Osteoblast (primary cell): ENCODE measurements at regions not wholly inside any gene's neighbourhood (a gene's known extent, or its start where the extent isn't known, plus 50 kb on each side); places are given as distances from the start of the nearest gene placed in this dataset.

ENCODE experiments used
- DNase-seq: peaks from one replicate; pipeline ENCODE4 v3.0.0; 2011; ENCODE audit warnings: low spot score, mixed read lengths; ENCODE audit not compliant: insufficient read length; ENCODE audit errors: missing footprints
- H2AFZ ChIP-seq: 2 replicates; pipeline ENCODE4 v1.6.0; 2011; ENCODE audit warnings: mild to moderate bottlenecking, low read length
- H3K27ac ChIP-seq: 2 replicates; pipeline ENCODE4 v1.5.1; 2011; ENCODE audit warnings: mild to moderate bottlenecking, low read depth, low read length, moderate library complexity
- H3K27me3 ChIP-seq: 2 replicates; pipeline ENCODE4 v1.6.0; 2012; ENCODE audit warnings: mild to moderate bottlenecking, control low read depth, inconsistent platforms, low read length, moderate library complexity; ENCODE audit not compliant: insufficient read depth
- H3K36me3 ChIP-seq: 2 replicates; pipeline ENCODE4 v1.5.1; 2011; ENCODE audit warnings: mild to moderate bottlenecking, low read length, control low read depth, moderate library complexity; ENCODE audit not compliant: insufficient read depth
- H3K4me1 ChIP-seq: 2 replicates; pipeline ENCODE4 v1.5.1; 2011; ENCODE audit warnings: mild to moderate bottlenecking, low read length, control low read depth, moderate library complexity; ENCODE audit not compliant: insufficient read depth
- H3K4me2 ChIP-seq: 2 replicates; pipeline ENCODE4 v1.6.0; 2011; ENCODE audit warnings: mild to moderate bottlenecking, low read length; ENCODE audit not compliant: insufficient read depth
- H3K4me3 ChIP-seq: fragments of 200-600 bp; sonication (generic); 3 replicates; pipeline ENCODE4 v1.5.1; 2012; ENCODE audit warnings: mild to moderate bottlenecking, low read length, inconsistent platforms; ENCODE audit not compliant: insufficient read depth
- H3K79me2 ChIP-seq: 2 replicates; pipeline ENCODE4 v1.6.0; 2012; ENCODE audit warnings: mild to moderate bottlenecking, low read length, control low read depth, inconsistent platforms; ENCODE audit not compliant: insufficient read depth
- H3K9me3 ChIP-seq: 2 replicates; pipeline ENCODE4 v1.5.1; 2011; ENCODE audit warnings: low read depth, low read length, control low read depth
- H4K20me1 ChIP-seq: 2 replicates; pipeline ENCODE4 v1.6.0; 2012; ENCODE audit warnings: mild to moderate bottlenecking, low read length, control low read depth; ENCODE audit not compliant: insufficient read depth
- TF ChIP-seq, protein P1 (sequence below): IDR thresholded peaks from 2 replicates; pipeline ENCODE4 v1.5.1; 2011; ENCODE audit warnings: mild to moderate bottlenecking, low read depth, low read length, moderate library complexity; ENCODE audit errors: extremely low read depth

- TF ChIP-seq, protein P1, sequence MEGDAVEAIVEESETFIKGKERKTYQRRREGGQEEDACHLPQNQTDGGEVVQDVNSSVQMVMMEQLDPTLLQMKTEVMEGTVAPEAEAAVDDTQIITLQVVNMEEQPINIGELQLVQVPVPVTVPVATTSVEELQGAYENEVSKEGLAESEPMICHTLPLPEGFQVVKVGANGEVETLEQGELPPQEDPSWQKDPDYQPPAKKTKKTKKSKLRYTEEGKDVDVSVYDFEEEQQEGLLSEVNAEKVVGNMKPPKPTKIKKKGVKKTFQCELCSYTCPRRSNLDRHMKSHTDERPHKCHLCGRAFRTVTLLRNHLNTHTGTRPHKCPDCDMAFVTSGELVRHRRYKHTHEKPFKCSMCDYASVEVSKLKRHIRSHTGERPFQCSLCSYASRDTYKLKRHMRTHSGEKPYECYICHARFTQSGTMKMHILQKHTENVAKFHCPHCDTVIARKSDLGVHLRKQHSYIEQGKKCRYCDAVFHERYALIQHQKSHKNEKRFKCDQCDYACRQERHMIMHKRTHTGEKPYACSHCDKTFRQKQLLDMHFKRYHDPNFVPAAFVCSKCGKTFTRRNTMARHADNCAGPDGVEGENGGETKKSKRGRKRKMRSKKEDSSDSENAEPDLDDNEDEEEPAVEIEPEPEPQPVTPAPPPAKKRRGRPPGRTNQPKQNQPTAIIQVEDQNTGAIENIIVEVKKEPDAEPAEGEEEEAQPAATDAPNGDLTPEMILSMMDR: no peak
These were observed 240.7 kb downstream of the MEIS1 start for GRCh38 chr2:66675591-66675990.

DNA sequence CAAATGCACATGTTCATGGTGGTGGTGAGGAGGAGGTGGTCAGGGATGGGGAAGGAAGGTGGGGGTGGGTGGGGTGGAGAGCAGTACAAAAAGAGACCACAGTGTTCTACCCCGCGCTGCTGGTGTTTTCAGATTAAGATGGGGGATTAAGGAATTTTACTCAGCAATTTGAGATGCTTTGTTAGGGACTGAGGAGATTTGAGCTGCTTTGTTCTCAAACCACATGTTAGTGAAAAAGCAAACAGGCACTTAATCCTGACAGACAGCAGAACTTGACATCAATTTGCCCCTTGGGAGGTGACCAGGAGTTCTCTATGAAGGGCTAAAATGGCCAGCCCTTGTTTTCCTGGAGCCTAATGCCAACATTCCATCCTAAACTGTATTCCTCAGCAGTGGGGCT is 244.5 kb downstream of the MEIS1 start:
- H3K4me2 ChIP-seq: no peak overlapping the region
- no peaks in the 10 kb centered on the region for H3K4me1 ChIP-seq
- H4K20me1 ChIP-seq: no peaks in the 10 kb centered on the region
- H3K27ac ChIP-seq: no peak overlapping the region
- no peaks in the 10 kb centered on the region for H3K9me3 ChIP-seq
- no peak for DNase-seq
- no peaks in the 10 kb centered on the region for H3K36me3 ChIP-seq
- no peaks in the 10 kb centered on the region for H3K27me3 ChIP-seq
- no peaks in the 10 kb centered on the region for H3K79me2 ChIP-seq
- no peak overlapping the region for H2AFZ ChIP-seq
- no peak overlapping the region for H3K4me3 ChIP-seq
- TF ChIP-seq, protein P1: no peak

More at GRCh38 chr2:66675591-66675990, 240.7 kb downstream of the MEIS1 start:
- Histone ChIP-seq H3K4me2 (no peak overlapping the region), H3K27ac (no peak overlapping the region), H3K79me2 (no peaks in the 10 kb centered on the region), H3K36me3 (no peaks in the 10 kb centered on the region), H2AFZ (no peak overlapping the region), H3K4me3 (no peak overlapping the region), H3K27me3 (no peaks in the 10 kb centered on the region), H4K20me1 (no peaks in the 10 kb centered on the region), H3K4me1 (no peaks in the 10 kb centered on the region), H3K9me3 (no peaks in the 10 kb centered on the region)
- no peak for DNase-seq

DNA sequence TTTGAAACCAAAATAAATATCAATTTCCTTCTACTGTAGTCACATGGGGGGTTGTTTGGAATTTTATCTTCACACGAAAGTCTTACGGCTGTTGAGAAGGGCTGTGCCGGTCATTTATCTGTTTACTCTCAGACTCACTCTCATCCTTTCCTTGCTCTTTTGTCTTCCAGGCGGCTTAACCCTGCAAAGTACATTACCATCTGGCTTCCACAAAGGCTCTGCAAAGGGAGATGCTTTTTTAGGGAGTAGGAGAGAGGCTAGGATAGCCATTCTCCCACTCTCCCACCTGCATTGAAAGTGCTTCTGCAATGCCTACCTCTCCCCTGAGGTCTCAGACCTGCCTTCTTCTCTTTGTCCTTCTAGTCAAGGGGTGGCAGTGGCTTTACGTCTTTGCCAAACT is 247.6 kb downstream of the MEIS1 start:
- Histone ChIP-seq H3K27me3 (no peaks in the 10 kb centered on the region), H3K36me3 (no peaks in the 10 kb centered on the region), H3K79me2 (no peaks in the 10 kb centered on the region), H3K9me3 (no peaks in the 10 kb centered on the region), H3K27ac (no peak overlapping the region), H2AFZ (no peak overlapping the region), H3K4me2 (no peak overlapping the region), H3K4me3 (no peak overlapping the region), H4K20me1 (no peaks in the 10 kb centered on the region), H3K4me1 (no peaks in the 10 kb centered on the region)
- DNase-seq: no peak
- TF ChIP-seq, protein P1: no peak

GRCh38 chr2:66683064-66683463 is 248.1 kb downstream of the MEIS1 start:
- H3K9me3 ChIP-seq: no peaks in the 10 kb centered on the region
- no peak overlapping the region for H2AFZ ChIP-seq
- H3K4me3 ChIP-seq: no peak overlapping the region
- no peaks in the 10 kb centered on the region for H3K27me3 ChIP-seq
- no peaks in the 10 kb centered on the region for H4K20me1 ChIP-seq
- DNase-seq: no peak
- H3K4me2 ChIP-seq: no peak overlapping the region
- no peaks in the 10 kb centered on the region for H3K79me2 ChIP-seq
- no peak overlapping the region for H3K27ac ChIP-seq
- TF ChIP-seq, protein P1: no peak
- H3K36me3 ChIP-seq: no peaks in the 10 kb centered on the region
- H3K4me1 ChIP-seq: no peaks in the 10 kb centered on the region
